ENCODE measurements at regions not wholly inside any gene's neighbourhood (a gene's known extent, or its start where the extent isn't known, plus 50 kb on each side); places are given as distances from the start of the nearest gene placed in this dataset.

DNA sequence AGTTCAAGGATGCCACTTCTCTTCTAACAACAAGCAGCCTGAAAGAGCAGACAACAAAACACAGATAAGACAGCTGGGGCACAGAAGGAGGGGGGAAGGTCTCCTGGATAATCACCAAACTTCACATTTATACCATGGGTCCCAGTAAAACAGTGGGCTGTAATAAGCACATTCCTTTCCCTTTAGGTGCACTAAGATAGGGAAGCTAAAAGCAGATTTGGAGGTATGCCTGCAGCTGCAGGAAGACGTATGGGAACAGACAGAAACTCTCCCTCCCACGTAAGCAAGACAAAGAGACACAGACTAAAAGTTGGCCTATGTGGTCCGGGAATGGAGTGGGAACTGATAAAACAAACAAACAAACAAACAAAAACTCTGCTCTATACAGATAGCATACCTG is 612.1 kb downstream of the MRPL39 start:
- Mint-ChIP-seq H3K9me3 (ENCODE audit: low read depth, unreplicated experiment) (peaks cover 5% of the 10 kb centered on the region), H3K4me3 (ENCODE audit: low read depth, unreplicated experiment) (no peak overlapping the region)
- CTCF ChIA-PET, result no interaction called here

DNA sequence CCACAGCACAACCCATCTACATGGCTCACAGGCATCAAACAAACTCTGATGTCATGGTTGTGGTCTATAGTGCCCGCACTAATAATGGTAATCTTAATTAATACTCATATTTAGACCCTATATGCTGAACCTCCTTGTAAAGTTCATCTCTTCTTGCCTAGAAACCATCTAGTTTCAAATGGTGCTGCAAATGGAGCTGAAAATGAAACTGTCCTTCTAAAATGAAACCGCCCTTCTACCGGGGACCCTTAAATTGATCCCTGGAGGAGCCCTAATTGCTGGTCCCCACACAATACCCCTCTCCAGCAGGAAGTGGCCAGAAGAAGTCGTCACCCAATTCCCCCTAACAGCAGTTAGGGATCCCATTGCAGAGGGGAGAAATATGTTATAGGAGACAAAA is 612.6 kb downstream of the MRPL39 start:
- CTCF ChIA-PET, result no interaction called here
- no peaks in the 10 kb centered on the region for H3K4me1 Mint-ChIP-seq (ENCODE audit: low read depth, unreplicated experiment)
- DNase-seq, result no peak
- TF ChIP-seq, protein P1, sequence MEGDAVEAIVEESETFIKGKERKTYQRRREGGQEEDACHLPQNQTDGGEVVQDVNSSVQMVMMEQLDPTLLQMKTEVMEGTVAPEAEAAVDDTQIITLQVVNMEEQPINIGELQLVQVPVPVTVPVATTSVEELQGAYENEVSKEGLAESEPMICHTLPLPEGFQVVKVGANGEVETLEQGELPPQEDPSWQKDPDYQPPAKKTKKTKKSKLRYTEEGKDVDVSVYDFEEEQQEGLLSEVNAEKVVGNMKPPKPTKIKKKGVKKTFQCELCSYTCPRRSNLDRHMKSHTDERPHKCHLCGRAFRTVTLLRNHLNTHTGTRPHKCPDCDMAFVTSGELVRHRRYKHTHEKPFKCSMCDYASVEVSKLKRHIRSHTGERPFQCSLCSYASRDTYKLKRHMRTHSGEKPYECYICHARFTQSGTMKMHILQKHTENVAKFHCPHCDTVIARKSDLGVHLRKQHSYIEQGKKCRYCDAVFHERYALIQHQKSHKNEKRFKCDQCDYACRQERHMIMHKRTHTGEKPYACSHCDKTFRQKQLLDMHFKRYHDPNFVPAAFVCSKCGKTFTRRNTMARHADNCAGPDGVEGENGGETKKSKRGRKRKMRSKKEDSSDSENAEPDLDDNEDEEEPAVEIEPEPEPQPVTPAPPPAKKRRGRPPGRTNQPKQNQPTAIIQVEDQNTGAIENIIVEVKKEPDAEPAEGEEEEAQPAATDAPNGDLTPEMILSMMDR (IDR thresholded peaks at IDR 0.05; ENCODE audit: unreplicated experiment), result no peak
- no TSS peak for BruUV-seq (replicated peaks)
- peaks cover 2% of the 10 kb centered on the region for H3K9me3 Mint-ChIP-seq (ENCODE audit: low read depth, unreplicated experiment)
- H3K27me3 Mint-ChIP-seq (ENCODE audit: unreplicated experiment), result no peaks in the 10 kb centered on the region
- H3K36me3 Mint-ChIP-seq (ENCODE audit: insufficient read depth, unreplicated experiment), result no peaks in the 10 kb centered on the region
- no peak overlapping the region for H3K4me3 Mint-ChIP-seq (ENCODE audit: low read depth, unreplicated experiment)
- no peak overlapping the region for H3K27ac Mint-ChIP-seq (ENCODE audit: unreplicated experiment)
- intact Hi-C loops (cut with micrococcal nuclease; ENCODE audit: unreplicated experiment), result no loop called here

More for the DNA sequence above, 612.1 kb downstream of the MRPL39 start:
- BruUV-seq (replicated peaks), result no TSS peak
- TF ChIP-seq, protein P1 (IDR thresholded peaks at IDR 0.05; ENCODE audit: unreplicated experiment), result no peak
- Mint-ChIP-seq H3K27ac (ENCODE audit: unreplicated experiment) (no peak overlapping the region), H3K4me1 (ENCODE audit: low read depth, unreplicated experiment) (no peaks in the 10 kb centered on the region), H3K36me3 (ENCODE audit: insufficient read depth, unreplicated experiment) (no peaks in the 10 kb centered on the region), H3K27me3 (ENCODE audit: unreplicated experiment) (no peaks in the 10 kb centered on the region)
- intact Hi-C loops (cut with micrococcal nuclease; ENCODE audit: unreplicated experiment), result no loop called here
- DNase-seq, result no peak

DNA sequence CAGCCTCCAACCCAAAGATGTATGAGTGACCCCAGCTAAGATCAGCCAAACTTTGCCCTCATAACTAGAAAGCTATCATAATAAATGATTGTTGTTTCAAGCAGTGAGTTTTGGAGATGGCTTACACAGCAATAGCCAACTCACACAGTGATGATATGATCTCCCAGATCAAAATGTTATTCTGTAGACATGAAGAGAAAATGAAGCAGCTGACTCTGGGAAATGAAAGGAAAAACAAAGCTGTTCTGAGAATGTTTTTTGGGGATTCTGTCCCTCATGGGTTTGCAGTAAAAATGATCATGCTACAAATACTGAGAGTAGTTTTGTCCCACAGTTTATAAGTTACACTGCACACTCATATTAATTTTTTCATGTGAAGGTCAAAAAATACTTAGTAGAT is 617.8 kb downstream of the MRPL39 start:
- no peaks in the 10 kb centered on the region for H3K4me1 Mint-ChIP-seq (ENCODE audit: low read depth, unreplicated experiment)
- H3K27me3 Mint-ChIP-seq (ENCODE audit: unreplicated experiment), result no peaks in the 10 kb centered on the region
- intact Hi-C loops (cut with micrococcal nuclease; ENCODE audit: unreplicated experiment), result no loop called here
- TF ChIP-seq, protein P1 (IDR thresholded peaks at IDR 0.05; ENCODE audit: unreplicated experiment), result no peak
- peaks cover 7% of the 10 kb centered on the region for H3K9me3 Mint-ChIP-seq (ENCODE audit: low read depth, unreplicated experiment)
- no peak overlapping the region for H3K27ac Mint-ChIP-seq (ENCODE audit: unreplicated experiment)
- CTCF ChIA-PET, result no interaction called here
- no peak for DNase-seq
- BruUV-seq (replicated peaks), result no TSS peak
- H3K36me3 Mint-ChIP-seq (ENCODE audit: insufficient read depth, unreplicated experiment), result no peaks in the 10 kb centered on the region
- H3K4me3 Mint-ChIP-seq (ENCODE audit: low read depth, unreplicated experiment), result no peak overlapping the region

DNA sequence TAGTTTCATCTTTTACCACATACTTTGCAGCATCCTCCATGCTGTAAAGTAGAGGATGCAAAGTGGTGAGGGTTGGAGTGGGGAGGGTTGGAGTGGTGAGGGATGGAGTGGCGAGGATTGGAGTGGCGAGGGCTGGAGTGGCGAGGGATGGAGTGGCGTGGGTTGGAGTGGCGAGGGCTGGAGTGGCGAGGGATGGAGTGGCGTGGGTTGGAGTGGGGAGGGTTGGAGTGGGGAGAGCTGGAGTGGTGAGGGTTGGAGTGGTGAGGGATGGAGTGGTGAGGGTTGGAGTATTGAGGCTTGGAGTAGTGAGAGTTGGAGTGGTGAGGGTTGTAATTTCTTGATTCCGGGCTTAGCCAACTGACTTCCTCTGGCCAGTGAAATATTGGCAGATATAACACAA is 618.3 kb downstream of the MRPL39 start:
- TF ChIP-seq, protein P1 (IDR thresholded peaks at IDR 0.05; ENCODE audit: unreplicated experiment), result no peak
- no peak overlapping the region for H3K4me3 Mint-ChIP-seq (ENCODE audit: low read depth, unreplicated experiment)
- no peaks in the 10 kb centered on the region for H3K36me3 Mint-ChIP-seq (ENCODE audit: insufficient read depth, unreplicated experiment)
- no peaks in the 10 kb centered on the region for H3K27me3 Mint-ChIP-seq (ENCODE audit: unreplicated experiment)
- H3K27ac Mint-ChIP-seq (ENCODE audit: unreplicated experiment), result no peak overlapping the region
- no peak for DNase-seq
- BruUV-seq (replicated peaks), result no TSS peak
- H3K9me3 Mint-ChIP-seq (ENCODE audit: low read depth, unreplicated experiment), result peaks cover 9% of the 10 kb centered on the region
- intact Hi-C loops (cut with micrococcal nuclease; ENCODE audit: unreplicated experiment), result no loop called here
- CTCF ChIA-PET, result no interaction called here
- H3K4me1 Mint-ChIP-seq (ENCODE audit: low read depth, unreplicated experiment), result no peaks in the 10 kb centered on the region

DNA sequence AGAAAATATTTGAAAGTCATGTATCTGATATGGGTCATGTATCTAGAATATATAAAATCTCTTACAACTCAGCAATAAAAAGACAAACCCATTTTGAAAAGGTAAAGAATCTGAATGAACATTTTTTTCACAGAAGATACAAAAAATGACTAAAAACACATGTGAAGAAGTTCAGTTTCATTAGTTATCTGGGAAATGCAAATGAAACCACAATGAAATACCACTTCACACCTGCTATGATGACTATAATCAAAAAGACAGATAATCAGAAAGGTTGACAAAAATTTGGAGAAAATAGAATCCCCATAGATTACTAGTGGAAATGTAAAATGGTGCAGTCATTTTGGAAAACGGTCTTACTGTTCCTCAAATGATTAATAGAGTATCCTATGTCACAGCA is 631.0 kb downstream of the MRPL39 start:
- no TSS peak for BruUV-seq (replicated peaks)
- Mint-ChIP-seq H3K36me3 (ENCODE audit: insufficient read depth, unreplicated experiment) (no peaks in the 10 kb centered on the region), H3K27ac (ENCODE audit: unreplicated experiment) (no peak overlapping the region), H3K4me3 (ENCODE audit: low read depth, unreplicated experiment) (no peak overlapping the region), H3K4me1 (ENCODE audit: low read depth, unreplicated experiment) (no peaks in the 10 kb centered on the region), H3K27me3 (ENCODE audit: unreplicated experiment) (no peaks in the 10 kb centered on the region), H3K9me3 (ENCODE audit: low read depth, unreplicated experiment) (peaks cover 9% of the 10 kb centered on the region)
- CTCF ChIA-PET, result no interaction called here
- TF ChIP-seq, protein P1 (IDR thresholded peaks at IDR 0.05; ENCODE audit: unreplicated experiment), result no peak
- DNase-seq, result no peak
- intact Hi-C loops (cut with micrococcal nuclease; ENCODE audit: unreplicated experiment), result no loop called here

Data from Calu3 (cell line).